HT-29 (cell line): ENCODE measurements at regions not wholly inside any gene's neighbourhood (a gene's known extent, or its start where the extent isn't known, plus 50 kb on each side); places are given as distances from the start of the nearest gene placed in this dataset.
"Not testable (repeated sequence)": the region's sequence is repeated elsewhere in the genome, so short reads cannot be mapped to it uniquely, and the experiment has no call there.

Source experiments
- DNase-seq: peaks from one replicate; pipeline ENCODE4 v3.0.0-alpha.2; 2015; ENCODE audit warnings: low spot score

DNA sequence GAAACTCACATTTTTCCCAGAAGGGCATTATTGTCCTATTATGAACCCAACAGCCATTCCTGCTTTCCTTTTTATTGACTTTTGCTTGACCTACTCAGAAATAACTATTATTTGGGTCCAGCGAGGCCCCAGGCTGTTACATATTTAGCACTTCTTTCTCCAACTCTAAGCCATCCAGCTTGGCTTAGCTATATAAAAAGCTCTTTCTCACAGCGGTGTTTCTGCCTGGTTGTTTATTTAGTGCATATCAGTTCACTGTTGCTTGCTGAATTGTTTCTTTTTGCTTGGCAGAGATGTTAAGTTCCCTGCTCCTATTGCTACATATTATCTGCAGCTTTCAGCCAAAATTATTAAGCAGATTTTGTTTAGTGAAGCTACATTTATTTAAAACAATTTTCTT, 1156.8 kb upstream of the SEMA6A start:
- DNase-seq = no peak

- not testable (repeated sequence) for DNase-seq
Observed at GRCh38 chr5:117720784-117721183, 1146.2 kb upstream of the SEMA6A start.

- DNase-seq = no peak
Observed at GRCh38 chr5:117719413-117719812, 1144.8 kb upstream of the SEMA6A start.

GRCh38 chr5:117713585-117714198, 1139.1 kb upstream of the SEMA6A start:
- DNase-seq = peak; percentile 14

GRCh38 chr5:117701062-117701461, 1126.4 kb upstream of the SEMA6A start:
- DNase-seq = no peak

DNA sequence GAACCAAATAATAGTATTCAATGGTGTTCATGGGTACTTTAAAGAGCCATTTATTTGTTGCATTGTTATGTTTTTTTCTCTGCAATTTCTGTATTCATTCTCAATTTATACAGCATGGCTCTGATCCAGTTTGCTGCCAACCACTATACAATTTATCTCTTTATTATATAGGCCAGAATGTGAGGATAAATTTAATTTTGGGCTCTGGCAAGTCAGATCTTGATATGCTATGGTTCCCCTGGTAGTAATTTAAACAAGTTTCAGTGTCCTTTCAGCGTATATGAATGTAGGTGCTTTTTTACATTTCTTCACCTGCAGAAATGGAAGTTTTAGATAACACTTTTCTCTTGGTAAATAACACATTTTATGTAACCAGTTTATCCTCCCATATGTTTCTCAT, 1118.0 kb upstream of the SEMA6A start:
- DNase-seq = no peak

DNA sequence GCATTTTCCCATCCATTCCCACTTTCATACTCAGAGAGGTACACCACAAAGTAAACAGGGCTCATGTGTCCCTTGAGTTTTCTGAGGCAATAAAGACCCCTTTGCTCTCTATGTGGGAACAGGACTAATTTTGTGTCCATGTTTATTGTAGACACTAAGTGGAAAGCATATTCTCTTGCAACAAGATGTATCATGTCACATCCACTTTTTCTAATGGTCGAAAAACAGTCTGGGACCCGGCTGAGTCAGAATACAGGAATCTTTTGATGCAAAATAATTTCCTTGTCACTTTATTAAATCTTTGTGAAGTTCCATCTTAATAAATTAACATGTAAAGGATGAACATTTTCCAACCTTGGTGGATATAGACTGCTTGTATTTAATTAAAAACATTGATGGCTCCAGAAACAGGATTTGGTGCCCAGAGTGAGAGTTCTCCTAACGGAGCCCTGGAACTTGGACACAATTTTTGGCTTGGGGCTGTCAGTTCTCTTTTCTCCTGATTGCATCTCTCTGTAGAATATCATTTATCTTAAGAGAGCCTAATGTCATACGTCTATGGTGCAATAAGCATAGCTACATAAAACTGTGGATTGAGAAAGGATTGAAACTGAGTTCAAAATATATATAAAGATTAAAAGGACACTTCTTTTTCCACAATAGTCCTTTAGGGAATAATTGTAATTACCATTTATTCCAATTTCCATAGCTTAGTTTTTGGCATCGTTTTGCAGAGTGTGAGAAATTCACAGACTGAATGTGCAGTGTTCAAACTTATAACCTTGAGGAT, 1116.7 kb upstream of the SEMA6A start:
- DNase-seq = no peak

DNA sequence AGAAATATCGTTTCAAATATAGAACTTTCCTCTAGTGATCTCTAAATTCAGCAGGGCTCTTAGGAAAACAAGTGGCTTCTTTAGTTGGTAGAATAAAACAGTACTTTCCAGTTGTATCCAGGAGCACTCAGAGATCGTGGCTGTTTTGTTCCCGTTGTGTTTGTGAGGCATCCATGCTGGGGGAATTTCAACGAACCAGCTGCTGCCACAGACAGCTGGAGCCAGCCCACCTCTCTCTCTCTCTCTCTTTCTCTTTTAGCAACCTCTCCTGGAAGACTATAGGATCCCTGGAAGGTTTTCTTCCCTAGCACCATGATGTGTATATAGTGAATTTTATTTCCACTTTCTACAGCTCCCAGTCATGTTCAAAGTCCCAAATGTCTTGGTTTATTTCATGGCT, 1116.0 kb upstream of the SEMA6A start:
- DNase-seq = no peak

DNA sequence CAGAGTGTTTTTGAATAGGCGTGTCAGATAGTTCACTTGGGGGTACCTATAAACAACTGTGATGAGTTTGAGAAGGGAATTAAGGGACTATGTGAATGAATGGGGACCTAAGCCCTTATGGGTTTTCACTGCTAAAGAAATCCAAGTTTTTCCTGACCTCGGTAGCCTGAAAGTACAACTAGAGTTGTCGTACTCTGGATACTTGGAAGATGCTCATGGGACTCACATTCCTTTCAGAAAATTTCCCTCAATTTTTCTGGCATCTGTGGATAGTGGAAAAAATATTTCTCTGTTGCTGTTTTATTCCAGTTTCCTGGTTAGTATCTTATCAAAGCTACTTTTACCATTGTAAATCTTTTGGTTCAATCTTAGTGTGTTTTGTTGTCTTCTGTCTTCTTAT, 1112.3 kb upstream of the SEMA6A start:
- DNase-seq = no peak

GRCh38 chr5:117682416-117682815, 1107.8 kb upstream of the SEMA6A start:
- DNase-seq = no peak

DNA sequence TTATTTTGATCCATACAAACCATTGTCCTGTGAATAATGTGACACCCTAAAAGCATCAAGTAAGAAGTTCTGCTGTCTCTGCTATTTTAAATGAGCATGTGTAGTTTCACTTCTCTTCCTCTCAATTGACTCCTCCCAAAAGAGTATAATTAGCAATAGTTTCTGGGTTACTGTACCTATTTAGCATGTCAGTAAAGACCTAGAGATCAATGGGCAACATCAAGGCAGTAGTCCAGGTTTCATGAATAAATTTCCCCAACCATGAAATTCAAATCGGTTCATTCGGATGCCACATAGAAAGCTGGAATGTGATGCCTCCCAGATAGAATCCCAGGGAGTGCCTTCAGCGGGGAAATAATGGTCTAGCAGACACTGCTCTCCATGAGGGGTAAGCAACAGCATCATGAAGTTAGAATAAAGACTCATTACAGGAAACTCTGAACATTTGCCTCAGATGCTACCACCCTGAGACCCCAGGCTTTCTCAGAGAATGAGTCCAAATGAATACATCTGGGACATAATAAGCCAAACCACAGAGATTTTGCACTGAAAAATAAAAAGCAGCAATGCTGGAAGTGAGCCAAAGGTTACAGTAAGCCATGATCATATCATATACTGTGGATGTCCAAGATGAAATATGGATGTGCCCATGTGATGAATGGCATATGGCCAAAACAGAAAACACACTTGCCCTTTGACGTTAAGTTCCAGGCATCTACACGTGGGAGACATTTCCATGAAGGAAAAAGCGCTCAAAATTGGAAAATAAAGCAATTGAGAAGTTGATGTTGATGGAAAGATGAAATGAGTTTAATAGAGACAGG, 1107.0 kb upstream of the SEMA6A start:
- DNase-seq = no peak

- no peak for DNase-seq
Observed at GRCh38 chr5:117680426-117680825, 1105.8 kb upstream of the SEMA6A start.

GRCh38 chr5:117679046-117679445, 1104.4 kb upstream of the SEMA6A start:
- no peak for DNase-seq

DNA sequence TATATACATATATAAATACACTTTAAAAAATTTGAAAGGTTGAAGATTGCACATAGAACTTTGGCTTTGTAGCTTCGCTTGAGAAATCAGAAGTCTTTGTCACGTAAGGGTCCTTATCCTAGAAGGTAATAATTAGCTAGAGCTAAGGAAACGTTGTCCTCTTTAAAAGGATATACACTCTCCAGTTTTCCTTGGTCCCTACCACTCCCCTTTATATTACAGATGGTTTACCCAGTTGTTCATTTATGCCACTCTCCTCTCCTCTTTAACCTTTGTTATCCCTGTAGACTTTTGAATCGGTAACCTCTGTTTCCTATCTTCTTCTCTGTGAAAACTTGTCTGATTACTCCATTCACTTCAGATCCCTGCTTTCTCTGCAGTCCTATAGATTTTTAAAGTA, 1101.0 kb upstream of the SEMA6A start:
- DNase-seq = no peak

GRCh38 chr5:117671551-117671950, 1096.9 kb upstream of the SEMA6A start:
- no peak for DNase-seq

DNA sequence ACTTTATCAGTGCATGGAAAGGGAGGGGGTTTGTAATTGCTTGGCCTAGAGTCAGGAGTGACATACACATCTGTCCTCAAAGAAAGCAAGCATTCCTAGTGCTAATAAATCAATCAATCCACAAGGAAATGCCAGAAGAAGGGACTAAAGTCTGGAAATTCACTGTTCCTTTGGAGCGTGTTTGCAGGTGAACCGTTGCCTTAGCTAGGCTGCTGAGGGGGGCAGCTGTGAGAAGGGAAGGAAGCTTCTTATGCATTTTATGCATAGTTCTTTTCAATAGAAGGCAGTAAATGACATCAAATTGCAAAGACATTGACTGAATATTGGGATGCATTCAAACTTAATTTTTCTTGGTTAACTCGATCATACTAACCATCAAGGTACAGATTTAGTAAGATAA, 1092.5 kb upstream of the SEMA6A start:
- DNase-seq = no peak

- no peak for DNase-seq
Observed at GRCh38 chr5:117665121-117665520, 1090.5 kb upstream of the SEMA6A start.

GRCh38 chr5:117662361-117662760, 1087.7 kb upstream of the SEMA6A start:
- DNase-seq = no peak

GRCh38 chr5:117657541-117657940, 1082.9 kb upstream of the SEMA6A start:
- no peak for DNase-seq

- DNase-seq = no peak
Observed at GRCh38 chr5:117652958-117653280, 1078.3 kb upstream of the SEMA6A start.

DNA sequence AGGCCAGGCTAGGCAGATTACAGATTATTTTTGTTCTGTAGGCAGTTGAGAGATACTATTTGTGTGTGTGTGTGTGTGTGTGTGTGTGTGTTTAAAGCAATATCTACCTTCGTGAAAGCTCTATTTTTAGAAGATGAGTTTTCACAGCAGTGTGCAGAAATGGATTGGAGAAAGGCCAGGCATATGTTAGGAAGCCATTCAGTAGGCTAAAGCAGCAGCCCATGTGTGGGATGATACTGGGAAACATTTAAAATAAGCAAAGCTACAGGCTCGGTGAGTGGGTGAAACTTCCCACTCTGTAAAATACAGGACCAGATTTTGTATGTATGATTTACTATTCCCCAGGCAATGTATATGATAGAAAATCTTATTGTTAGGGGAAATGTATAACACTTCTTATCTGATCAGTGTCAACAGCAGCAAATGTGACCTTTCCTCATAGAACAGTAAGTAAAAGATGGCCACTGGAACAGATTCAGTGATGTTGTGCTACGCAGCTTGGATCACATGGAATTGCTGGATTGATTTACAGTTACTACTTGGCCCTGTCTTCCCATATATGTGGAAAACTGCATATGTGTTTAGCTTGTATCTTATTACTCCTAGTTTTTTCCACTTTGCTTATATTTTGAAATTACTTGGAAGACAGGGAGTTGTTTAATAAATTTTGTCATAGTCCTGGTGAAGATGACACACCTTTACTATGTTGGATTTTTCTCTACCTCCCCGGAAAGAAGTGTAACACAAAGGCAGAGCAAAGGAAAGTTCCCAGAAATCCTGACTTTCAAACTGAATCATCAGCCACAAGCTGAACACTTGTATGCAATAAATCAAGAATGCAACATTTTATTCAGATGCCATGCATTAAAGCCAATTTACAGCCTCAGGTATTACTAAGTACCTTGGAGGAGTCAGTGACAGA, 1077.7 kb upstream of the SEMA6A start:
- no peak for DNase-seq

GRCh38 chr5:117649821-117650220, 1075.2 kb upstream of the SEMA6A start:
- no peak for DNase-seq
